Endothelial cell of umbilical vein (primary cell): ENCODE measurements at regions not wholly inside any gene's neighbourhood (a gene's known extent, or its start where the extent isn't known, plus 50 kb on each side); places are given as distances from the start of the nearest gene placed in this dataset.

Source experiments
- EZH2 ChIP-seq: IDR thresholded peaks from 2 replicates; pipeline ENCODE4 v1.6.1; 2012; ENCODE audit warnings: borderline replicate concordance, low read depth, mild to moderate bottlenecking, moderate library complexity, low read length, inconsistent platforms; ENCODE audit not compliant: severe bottlenecking
- JUN ChIP-seq: IDR thresholded peaks from 2 replicates; pipeline ENCODE4 v1.6.1; 2011; ENCODE audit warnings: borderline replicate concordance, low read depth; ENCODE audit not compliant: insufficient read length, insufficient read depth
- POLR2A ChIP-seq: IDR thresholded peaks from 2 replicates; pipeline ENCODE4 v1.6.1; 2012; ENCODE audit warnings: low read depth, mild to moderate bottlenecking, control low read depth, low read length
- TF ChIP-seq, protein P1 (sequence below), 2 donors: IDR thresholded peaks; 1 replicate in 1 of 2; 2 replicates in 1 of 2; pipeline ENCODE4 v1.5.1; 2011; ENCODE audit warnings: low read length in 2 of 2, mild to moderate bottlenecking in 2 of 2, moderate library complexity in 2 of 2, control low read depth in 1 of 2, inconsistent platforms in 1 of 2, low read depth in 1 of 2; ENCODE audit not compliant: insufficient read depth in 1 of 2; ENCODE audit errors: extremely low read depth in 1 of 2
- TF ChIP-seq, protein P2 (sequence below): IDR thresholded peaks from 2 replicates; pipeline ENCODE4 v1.6.1; 2011; ENCODE audit not compliant: insufficient read depth, insufficient read length

DNA sequence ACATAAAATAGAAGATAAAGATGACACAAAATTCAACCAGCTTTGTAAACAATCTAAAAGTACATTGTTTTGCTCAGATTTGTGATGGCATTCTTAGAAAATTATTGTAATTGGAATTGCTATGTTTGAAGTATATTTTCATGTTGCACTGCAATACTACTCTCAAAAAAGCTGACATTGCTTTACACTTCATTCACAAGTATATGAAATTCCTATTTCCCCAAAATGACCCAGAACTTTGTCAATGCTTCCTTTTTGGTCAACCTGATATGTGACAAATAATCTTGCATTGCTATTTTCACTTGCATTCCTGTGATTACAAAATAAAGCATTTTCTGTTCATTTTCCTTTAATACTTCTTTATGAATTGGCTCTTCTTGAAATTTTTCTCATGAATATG is 104.1 kb upstream of the BMP5 start:
- TF ChIP-seq EZH2 (no peak), POLR2A (no peak), JUN (no peak)
- TF ChIP-seq, protein P1, sequence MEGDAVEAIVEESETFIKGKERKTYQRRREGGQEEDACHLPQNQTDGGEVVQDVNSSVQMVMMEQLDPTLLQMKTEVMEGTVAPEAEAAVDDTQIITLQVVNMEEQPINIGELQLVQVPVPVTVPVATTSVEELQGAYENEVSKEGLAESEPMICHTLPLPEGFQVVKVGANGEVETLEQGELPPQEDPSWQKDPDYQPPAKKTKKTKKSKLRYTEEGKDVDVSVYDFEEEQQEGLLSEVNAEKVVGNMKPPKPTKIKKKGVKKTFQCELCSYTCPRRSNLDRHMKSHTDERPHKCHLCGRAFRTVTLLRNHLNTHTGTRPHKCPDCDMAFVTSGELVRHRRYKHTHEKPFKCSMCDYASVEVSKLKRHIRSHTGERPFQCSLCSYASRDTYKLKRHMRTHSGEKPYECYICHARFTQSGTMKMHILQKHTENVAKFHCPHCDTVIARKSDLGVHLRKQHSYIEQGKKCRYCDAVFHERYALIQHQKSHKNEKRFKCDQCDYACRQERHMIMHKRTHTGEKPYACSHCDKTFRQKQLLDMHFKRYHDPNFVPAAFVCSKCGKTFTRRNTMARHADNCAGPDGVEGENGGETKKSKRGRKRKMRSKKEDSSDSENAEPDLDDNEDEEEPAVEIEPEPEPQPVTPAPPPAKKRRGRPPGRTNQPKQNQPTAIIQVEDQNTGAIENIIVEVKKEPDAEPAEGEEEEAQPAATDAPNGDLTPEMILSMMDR (IDR thresholded peaks at IDR 0.05; ENCODE audit: extremely low read depth in 1 of 2, insufficient read depth in 1 of 2, low read depth in 1 of 2, low read length in 2 of 2), result no peak
- TF ChIP-seq, protein P2, sequence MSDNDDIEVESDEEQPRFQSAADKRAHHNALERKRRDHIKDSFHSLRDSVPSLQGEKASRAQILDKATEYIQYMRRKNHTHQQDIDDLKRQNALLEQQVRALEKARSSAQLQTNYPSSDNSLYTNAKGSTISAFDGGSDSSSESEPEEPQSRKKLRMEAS, result no peak
